ENCODE measurements at regions not wholly inside any gene's neighbourhood (a gene's known extent, or its start where the extent isn't known, plus 50 kb on each side); places are given as distances from the start of the nearest gene placed in this dataset.

DNA sequence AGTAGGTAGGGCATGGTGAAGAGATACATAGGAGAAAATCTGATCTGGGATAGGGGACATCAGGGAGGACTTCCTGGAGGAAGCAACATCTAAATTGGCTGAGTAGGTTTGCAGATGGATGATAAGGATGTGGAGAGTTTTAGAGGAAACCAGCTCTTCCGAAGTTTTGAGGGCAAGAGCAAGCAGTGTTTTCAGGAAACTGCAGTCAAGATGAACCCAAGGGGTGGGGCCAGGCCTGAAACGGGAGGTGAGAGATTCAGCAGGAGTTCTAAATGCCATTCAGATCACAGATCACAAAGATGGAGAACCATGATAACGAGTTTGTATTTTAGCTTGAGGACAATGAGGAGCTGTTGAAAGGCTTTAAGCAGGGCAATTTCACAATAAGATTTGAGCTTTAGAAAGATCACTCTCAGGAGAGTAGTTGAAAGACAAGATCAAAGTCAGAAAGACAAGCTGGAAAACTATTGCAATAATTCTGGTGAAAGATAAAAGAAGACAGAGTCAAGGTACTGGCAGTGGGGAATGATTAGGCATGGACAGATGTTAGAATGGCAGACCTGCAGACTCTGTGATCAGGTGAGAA, 70.1 kb upstream of the PLXNC1 start:
- TF ChIP-seq, protein P1, sequence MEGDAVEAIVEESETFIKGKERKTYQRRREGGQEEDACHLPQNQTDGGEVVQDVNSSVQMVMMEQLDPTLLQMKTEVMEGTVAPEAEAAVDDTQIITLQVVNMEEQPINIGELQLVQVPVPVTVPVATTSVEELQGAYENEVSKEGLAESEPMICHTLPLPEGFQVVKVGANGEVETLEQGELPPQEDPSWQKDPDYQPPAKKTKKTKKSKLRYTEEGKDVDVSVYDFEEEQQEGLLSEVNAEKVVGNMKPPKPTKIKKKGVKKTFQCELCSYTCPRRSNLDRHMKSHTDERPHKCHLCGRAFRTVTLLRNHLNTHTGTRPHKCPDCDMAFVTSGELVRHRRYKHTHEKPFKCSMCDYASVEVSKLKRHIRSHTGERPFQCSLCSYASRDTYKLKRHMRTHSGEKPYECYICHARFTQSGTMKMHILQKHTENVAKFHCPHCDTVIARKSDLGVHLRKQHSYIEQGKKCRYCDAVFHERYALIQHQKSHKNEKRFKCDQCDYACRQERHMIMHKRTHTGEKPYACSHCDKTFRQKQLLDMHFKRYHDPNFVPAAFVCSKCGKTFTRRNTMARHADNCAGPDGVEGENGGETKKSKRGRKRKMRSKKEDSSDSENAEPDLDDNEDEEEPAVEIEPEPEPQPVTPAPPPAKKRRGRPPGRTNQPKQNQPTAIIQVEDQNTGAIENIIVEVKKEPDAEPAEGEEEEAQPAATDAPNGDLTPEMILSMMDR (IDR thresholded peaks at IDR 0.05 in 2 of 3, conservative IDR thresholded peaks at IDR 0.05 in 1 of 3; ENCODE audit: insufficient read depth in 2 of 3, low read depth in 1 of 3, low read length in 3 of 3) = no peak
- TF ChIP-seq BDP1 (IDR thresholded peaks at IDR 0.05; ENCODE audit: insufficient read depth, insufficient read length) (no peak), MLX (CRISPR knock-in tag; conservative IDR thresholded peaks at IDR 0.05) (no peak)

Measured in K562 (cell line).